NB4 (cell line): ENCODE measurements at regions not wholly inside any gene's neighbourhood (a gene's known extent, or its start where the extent isn't known, plus 50 kb on each side); places are given as distances from the start of the nearest gene placed in this dataset.

Experiments
- MYC ChIP-seq: IDR thresholded peaks from 2 replicates; pipeline ENCODE4 v1.6.1; 2011; ENCODE audit warnings: low read depth, low read length
- POLR2A ChIP-seq: IDR thresholded peaks from 2 replicates; pipeline ENCODE4 v1.6.1; 2011; ENCODE audit warnings: mild to moderate bottlenecking; ENCODE audit not compliant: insufficient read length; ENCODE audit errors: extremely low read depth
- TF ChIP-seq, protein P1 (sequence below): IDR thresholded peaks from 2 replicates; pipeline ENCODE4 v1.6.1; 2011; ENCODE audit warnings: low read depth, low read length
- TF ChIP-seq, protein P2 (sequence below): IDR thresholded peaks from one replicate; pipeline ENCODE4 v1.5.1; 2012; ENCODE audit warnings: low read depth, low read length

DNA sequence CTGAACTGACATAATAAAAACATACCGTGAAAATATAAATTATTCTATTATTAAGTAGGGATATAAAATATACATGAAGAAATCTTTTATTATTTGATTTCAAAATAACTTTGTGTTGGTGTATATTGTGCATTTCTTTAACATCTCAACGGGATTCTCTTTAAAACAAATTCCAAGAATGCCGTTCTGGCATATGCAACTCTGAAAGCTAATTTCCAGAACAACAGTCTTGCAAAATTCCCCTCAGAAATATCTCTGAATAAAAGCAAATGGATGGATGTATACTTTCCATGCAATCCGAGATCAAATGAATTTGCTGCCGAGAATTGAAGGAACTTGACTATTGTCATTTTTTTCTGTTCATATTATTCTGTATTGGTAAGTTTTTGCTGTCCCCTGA, 1579.8 kb downstream of the PCDH9 start:
- TF ChIP-seq, protein P1, sequence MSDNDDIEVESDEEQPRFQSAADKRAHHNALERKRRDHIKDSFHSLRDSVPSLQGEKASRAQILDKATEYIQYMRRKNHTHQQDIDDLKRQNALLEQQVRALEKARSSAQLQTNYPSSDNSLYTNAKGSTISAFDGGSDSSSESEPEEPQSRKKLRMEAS, result no peak
- TF ChIP-seq, protein P2, sequence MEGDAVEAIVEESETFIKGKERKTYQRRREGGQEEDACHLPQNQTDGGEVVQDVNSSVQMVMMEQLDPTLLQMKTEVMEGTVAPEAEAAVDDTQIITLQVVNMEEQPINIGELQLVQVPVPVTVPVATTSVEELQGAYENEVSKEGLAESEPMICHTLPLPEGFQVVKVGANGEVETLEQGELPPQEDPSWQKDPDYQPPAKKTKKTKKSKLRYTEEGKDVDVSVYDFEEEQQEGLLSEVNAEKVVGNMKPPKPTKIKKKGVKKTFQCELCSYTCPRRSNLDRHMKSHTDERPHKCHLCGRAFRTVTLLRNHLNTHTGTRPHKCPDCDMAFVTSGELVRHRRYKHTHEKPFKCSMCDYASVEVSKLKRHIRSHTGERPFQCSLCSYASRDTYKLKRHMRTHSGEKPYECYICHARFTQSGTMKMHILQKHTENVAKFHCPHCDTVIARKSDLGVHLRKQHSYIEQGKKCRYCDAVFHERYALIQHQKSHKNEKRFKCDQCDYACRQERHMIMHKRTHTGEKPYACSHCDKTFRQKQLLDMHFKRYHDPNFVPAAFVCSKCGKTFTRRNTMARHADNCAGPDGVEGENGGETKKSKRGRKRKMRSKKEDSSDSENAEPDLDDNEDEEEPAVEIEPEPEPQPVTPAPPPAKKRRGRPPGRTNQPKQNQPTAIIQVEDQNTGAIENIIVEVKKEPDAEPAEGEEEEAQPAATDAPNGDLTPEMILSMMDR, result no peak
- TF ChIP-seq POLR2A (no peak), MYC (no peak)
